ENCODE measurements at regions not wholly inside any gene's neighbourhood (a gene's known extent, or its start where the extent isn't known, plus 50 kb on each side); places are given as distances from the start of the nearest gene placed in this dataset.

DNA sequence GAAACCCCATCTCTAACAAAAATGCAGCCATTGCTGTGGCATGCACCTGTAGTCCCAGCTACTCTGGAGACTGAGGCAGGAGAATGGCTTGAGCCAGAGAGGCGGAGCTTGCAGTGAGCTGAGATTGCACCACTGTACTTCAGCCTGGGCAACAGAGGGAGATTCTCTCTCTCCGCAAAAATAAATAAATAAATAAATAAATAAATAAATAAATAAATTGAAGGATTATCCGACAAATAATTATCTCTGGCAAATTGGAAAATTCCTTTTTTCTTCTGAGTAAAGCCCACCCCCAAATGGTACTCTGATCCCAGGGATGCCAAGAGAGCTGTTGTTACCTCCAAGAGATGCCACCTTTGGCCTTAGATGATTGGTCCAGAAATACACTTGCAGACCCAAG, 137.9 kb downstream of the SUDS3 start:
- Histone ChIP-seq H3K27ac (ENCODE audit: low read length) (no peak overlapping the region), H3K27me3 (replicated peaks in 1 of 2; ENCODE audit: control insufficient read depth in 2 of 2, extremely low read depth in 1 of 2, insufficient read depth in 2 of 2, low read length in 1 of 2) (no peaks in the 10 kb centered on the region), H3K9me3 (no peaks in the 10 kb centered on the region), H3K36me3 (ENCODE audit: control insufficient read depth in 2 of 2, extremely low read depth in 1 of 2, insufficient read depth in 1 of 2, low read length in 1 of 2) (no peaks in the 10 kb centered on the region), H3K4me1 (ENCODE audit: control insufficient read depth in 1 of 2, extremely low read depth in 1 of 2, insufficient read depth in 2 of 2, low read length in 2 of 2) (no peaks in the 10 kb centered on the region), H3K4me3 (ENCODE audit: control insufficient read depth in 1 of 2, extremely low read depth in 1 of 2, low read length in 1 of 2) (no peak overlapping the region)
- ATAC-seq (replicated peaks in 1 of 4) (no peak), DNase-seq (no peak)
- Mint-ChIP-seq H3K27ac (no peak overlapping the region), H3K27me3 (peaks cover 5 to 7% of the 10 kb centered on the region in 2 donors), H3K4me3 (no peak overlapping the region), H3K36me3 (no peaks in the 10 kb centered on the region), H3K4me1 (no peaks in the 10 kb centered on the region), H3K9me3 (peaks cover 0 to 22% (median 6%) of the 10 kb centered on the region in 3 donors)
- CTCF ChIA-PET: no interaction called here
- no CpG with 5 or more reads among the region's 3 CpGs for WGBS (ENCODE audit: insufficient coverage)
- POLR2A ChIA-PET: no interaction called here

DNA sequence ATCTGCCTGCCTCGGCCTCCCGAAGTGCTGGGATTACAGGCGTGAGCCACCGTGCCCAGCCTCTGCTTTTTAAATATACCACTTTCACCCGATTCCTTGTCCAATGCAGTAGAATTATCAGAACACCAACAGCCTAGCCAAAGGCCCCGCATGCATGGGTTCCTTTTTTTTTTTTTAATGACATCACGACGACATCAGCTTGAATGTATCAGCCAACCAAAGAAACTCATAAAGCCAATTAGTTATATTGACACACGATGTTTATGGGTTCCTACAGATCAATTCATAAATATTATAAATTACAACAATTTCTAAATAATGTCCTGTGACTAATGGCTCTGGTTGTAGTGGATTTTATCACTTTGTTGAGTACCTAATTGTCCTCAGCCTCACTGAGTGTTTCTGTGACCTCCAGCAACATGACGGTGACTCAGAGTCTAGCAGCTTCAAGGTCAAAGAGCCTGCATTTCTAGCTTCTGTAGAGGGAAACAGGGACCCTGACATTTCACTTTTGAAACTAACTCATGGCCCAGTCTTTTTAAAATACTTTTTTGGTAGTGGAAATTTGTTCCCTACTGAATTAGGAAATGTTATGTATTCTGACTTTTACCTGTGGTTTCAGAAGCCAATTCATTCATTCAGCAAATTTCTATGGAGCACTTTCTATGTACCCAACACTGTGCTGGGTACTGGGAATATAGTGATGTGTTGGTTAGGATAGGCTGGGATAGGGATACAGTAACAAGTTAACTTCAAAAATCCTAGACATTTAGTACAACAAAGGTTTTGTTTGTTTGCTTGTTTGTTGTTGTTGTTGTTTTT, 144.1 kb downstream of the SUDS3 start:
- no peaks in the 10 kb centered on the region for H3K4me1 ChIP-seq (ENCODE audit: control insufficient read depth in 1 of 2, extremely low read depth in 1 of 2, insufficient read depth in 2 of 2, low read length in 2 of 2)
- POLR2A ChIA-PET: no interaction called here
- no peaks in the 10 kb centered on the region for H3K36me3 Mint-ChIP-seq
- H3K4me1 Mint-ChIP-seq: no peaks in the 10 kb centered on the region
- H3K9me3 Mint-ChIP-seq: peaks cover 0 to 9% (median 6%) of the 10 kb centered on the region in 3 donors
- no peak overlapping the region for H3K27ac Mint-ChIP-seq
- H3K27me3 Mint-ChIP-seq: peaks cover 0 to 3% of the 10 kb centered on the region in 2 donors
- CTCF ChIA-PET: no interaction called here
- 91% methylated on average over 6 of the region's 10 CpGs for WGBS (ENCODE audit: insufficient coverage)
- no peak overlapping the region for H3K27ac ChIP-seq (ENCODE audit: low read length)
- no peaks in the 10 kb centered on the region for H3K36me3 ChIP-seq (ENCODE audit: control insufficient read depth in 2 of 2, extremely low read depth in 1 of 2, insufficient read depth in 1 of 2, low read length in 1 of 2)
- H3K9me3 ChIP-seq: no peaks in the 10 kb centered on the region
- no peak for ATAC-seq (replicated peaks in 1 of 4)
- H3K4me3 ChIP-seq (ENCODE audit: control insufficient read depth in 1 of 2, extremely low read depth in 1 of 2, low read length in 1 of 2): no peak overlapping the region
- H3K27me3 ChIP-seq (replicated peaks in 1 of 2; ENCODE audit: control insufficient read depth in 2 of 2, extremely low read depth in 1 of 2, insufficient read depth in 2 of 2, low read length in 1 of 2): no peaks in the 10 kb centered on the region
- no peak overlapping the region for H3K4me3 Mint-ChIP-seq
- no peak for DNase-seq

DNA sequence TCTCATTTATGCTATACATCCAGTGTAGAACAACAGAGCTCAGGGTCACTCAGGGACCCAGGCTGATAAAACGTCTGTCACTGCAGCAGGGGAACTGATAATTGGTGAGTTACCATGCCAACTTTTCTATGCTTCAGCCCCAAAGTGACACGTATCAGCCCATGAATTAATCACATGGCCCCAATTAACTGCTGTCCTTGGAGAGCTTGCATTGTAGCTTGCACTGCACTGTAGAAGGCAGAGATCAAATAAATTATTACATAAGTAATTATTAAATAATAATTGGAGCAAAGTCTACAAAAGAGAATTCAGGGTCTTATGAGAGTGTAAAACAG, 144.6 kb downstream of the SUDS3 start:
- Histone ChIP-seq H3K27ac (ENCODE audit: low read length) (no peak overlapping the region), H3K4me1 (ENCODE audit: control insufficient read depth in 1 of 2, extremely low read depth in 1 of 2, insufficient read depth in 2 of 2, low read length in 2 of 2) (no peaks in the 10 kb centered on the region), H3K36me3 (ENCODE audit: control insufficient read depth in 2 of 2, extremely low read depth in 1 of 2, insufficient read depth in 1 of 2, low read length in 1 of 2) (no peaks in the 10 kb centered on the region), H3K4me3 (ENCODE audit: control insufficient read depth in 1 of 2, extremely low read depth in 1 of 2, low read length in 1 of 2) (no peak overlapping the region), H3K27me3 (replicated peaks in 1 of 2; ENCODE audit: control insufficient read depth in 2 of 2, extremely low read depth in 1 of 2, insufficient read depth in 2 of 2, low read length in 1 of 2) (peaks cover 0 to 2% of the 10 kb centered on the region in 2 experiments), H3K9me3 (no peaks in the 10 kb centered on the region)
- POLR2A ChIA-PET: no interaction called here
- CTCF ChIA-PET: no interaction called here
- no peaks in the 10 kb centered on the region for H3K4me1 Mint-ChIP-seq
- WGBS (ENCODE audit: insufficient coverage): no CpG with 5 or more reads among the region's 2 CpGs
- peaks cover 0 to 3% of the 10 kb centered on the region in 2 donors for H3K27me3 Mint-ChIP-seq
- peaks cover 0 to 9% (median 6%) of the 10 kb centered on the region in 3 donors for H3K9me3 Mint-ChIP-seq
- no peak for DNase-seq
- no peak overlapping the region for H3K4me3 Mint-ChIP-seq
- no peak for ATAC-seq (replicated peaks in 1 of 4)
- H3K36me3 Mint-ChIP-seq: no peaks in the 10 kb centered on the region
- no peak overlapping the region for H3K27ac Mint-ChIP-seq

DNA sequence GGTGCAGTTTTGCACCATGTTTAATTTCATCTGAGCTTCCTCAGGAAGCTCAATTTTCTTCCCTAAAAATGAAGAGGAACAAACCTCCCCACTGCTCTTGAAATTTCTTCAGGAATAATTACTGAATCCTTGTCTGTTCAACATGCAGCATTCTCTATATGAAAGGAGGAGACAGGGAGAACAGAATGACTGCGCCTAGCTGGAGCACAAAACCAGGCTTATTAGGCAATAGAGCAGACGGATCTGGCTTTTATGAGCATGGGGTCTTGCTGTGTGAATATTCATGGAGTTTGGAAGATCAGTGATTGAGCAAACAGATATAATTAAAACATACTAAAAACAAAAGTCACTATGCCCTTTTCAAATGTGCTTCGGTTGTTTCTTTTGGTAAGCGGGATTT, 148.1 kb downstream of the SUDS3 start:
- CTCF ChIA-PET: no interaction called here

DNA sequence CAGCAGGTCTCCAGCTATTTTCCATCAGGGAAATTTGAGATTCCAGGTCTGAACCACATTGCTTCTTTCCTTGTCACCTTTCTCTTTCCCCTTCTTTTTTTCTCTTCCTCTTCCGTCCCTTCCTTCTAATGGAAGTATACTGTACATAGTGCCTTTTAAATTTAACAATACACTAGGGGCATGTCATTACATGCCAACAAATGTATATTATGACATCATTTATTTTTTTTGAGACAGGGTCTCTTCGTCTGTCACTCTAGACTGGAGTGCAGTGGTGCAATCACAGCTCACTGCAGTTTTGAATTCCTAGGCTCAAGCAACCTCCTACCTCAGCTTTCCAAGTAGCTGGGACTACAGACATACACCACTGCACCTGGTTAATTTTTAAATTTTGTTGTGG, 148.9 kb downstream of the SUDS3 start:
- no CpG with 5 or more reads among the region's 2 CpGs for WGBS (ENCODE audit: insufficient coverage)
- Histone ChIP-seq H3K4me3 (ENCODE audit: control insufficient read depth in 1 of 2, extremely low read depth in 1 of 2, low read length in 1 of 2) (no peak overlapping the region), H3K27ac (ENCODE audit: low read length) (no peak overlapping the region), H3K4me1 (ENCODE audit: control insufficient read depth in 1 of 2, extremely low read depth in 1 of 2, insufficient read depth in 2 of 2, low read length in 2 of 2) (no peaks in the 10 kb centered on the region), H3K9me3 (no peaks in the 10 kb centered on the region), H3K27me3 (replicated peaks in 1 of 2; ENCODE audit: control insufficient read depth in 2 of 2, extremely low read depth in 1 of 2, insufficient read depth in 2 of 2, low read length in 1 of 2) (peaks cover 0 to 10% of the 10 kb centered on the region in 2 experiments), H3K36me3 (ENCODE audit: control insufficient read depth in 2 of 2, extremely low read depth in 1 of 2, insufficient read depth in 1 of 2, low read length in 1 of 2) (no peaks in the 10 kb centered on the region)
- H3K27me3 Mint-ChIP-seq: peaks cover 4 to 7% of the 10 kb centered on the region in 2 donors
- ChIA-PET CTCF (no interaction called here), POLR2A (no interaction called here)
- H3K9me3 Mint-ChIP-seq: peaks cover 0 to 8% (median 5%) of the 10 kb centered on the region in 3 donors
- H3K27ac Mint-ChIP-seq: no peak overlapping the region
- H3K36me3 Mint-ChIP-seq: no peaks in the 10 kb centered on the region
- H3K4me1 Mint-ChIP-seq: no peaks in the 10 kb centered on the region
- no peak for DNase-seq
- no peak for ATAC-seq (replicated peaks in 1 of 4)
- H3K4me3 Mint-ChIP-seq: no peak overlapping the region

More for the DNA sequence above, 148.1 kb downstream of the SUDS3 start:
- Mint-ChIP-seq H3K4me3 (no peak overlapping the region), H3K4me1 (no peaks in the 10 kb centered on the region), H3K27me3 (peaks cover 0 to 4% of the 10 kb centered on the region in 2 donors), H3K9me3 (peaks cover 0 to 4% (median 0%) of the 10 kb centered on the region in 3 donors), H3K36me3 (no peaks in the 10 kb centered on the region), H3K27ac (no peak overlapping the region)
- H3K27me3 ChIP-seq (replicated peaks in 1 of 2; ENCODE audit: control insufficient read depth in 2 of 2, extremely low read depth in 1 of 2, insufficient read depth in 2 of 2, low read length in 1 of 2): peaks cover 0 to 10% of the 10 kb centered on the region in 2 experiments
- no peaks in the 10 kb centered on the region for H3K9me3 ChIP-seq
- H3K36me3 ChIP-seq (ENCODE audit: control insufficient read depth in 2 of 2, extremely low read depth in 1 of 2, insufficient read depth in 1 of 2, low read length in 1 of 2): no peaks in the 10 kb centered on the region
- ATAC-seq (replicated peaks in 1 of 4): no peak
- no peaks in the 10 kb centered on the region for H3K4me1 ChIP-seq (ENCODE audit: control insufficient read depth in 1 of 2, extremely low read depth in 1 of 2, insufficient read depth in 2 of 2, low read length in 2 of 2)
- no CpG with 5 or more reads among the region's 4 CpGs for WGBS (ENCODE audit: insufficient coverage)
- no peak overlapping the region for H3K4me3 ChIP-seq (ENCODE audit: control insufficient read depth in 1 of 2, extremely low read depth in 1 of 2, low read length in 1 of 2)
- POLR2A ChIA-PET: no interaction called here
- H3K27ac ChIP-seq (ENCODE audit: low read length): no peak overlapping the region
- DNase-seq: no peak

DNA sequence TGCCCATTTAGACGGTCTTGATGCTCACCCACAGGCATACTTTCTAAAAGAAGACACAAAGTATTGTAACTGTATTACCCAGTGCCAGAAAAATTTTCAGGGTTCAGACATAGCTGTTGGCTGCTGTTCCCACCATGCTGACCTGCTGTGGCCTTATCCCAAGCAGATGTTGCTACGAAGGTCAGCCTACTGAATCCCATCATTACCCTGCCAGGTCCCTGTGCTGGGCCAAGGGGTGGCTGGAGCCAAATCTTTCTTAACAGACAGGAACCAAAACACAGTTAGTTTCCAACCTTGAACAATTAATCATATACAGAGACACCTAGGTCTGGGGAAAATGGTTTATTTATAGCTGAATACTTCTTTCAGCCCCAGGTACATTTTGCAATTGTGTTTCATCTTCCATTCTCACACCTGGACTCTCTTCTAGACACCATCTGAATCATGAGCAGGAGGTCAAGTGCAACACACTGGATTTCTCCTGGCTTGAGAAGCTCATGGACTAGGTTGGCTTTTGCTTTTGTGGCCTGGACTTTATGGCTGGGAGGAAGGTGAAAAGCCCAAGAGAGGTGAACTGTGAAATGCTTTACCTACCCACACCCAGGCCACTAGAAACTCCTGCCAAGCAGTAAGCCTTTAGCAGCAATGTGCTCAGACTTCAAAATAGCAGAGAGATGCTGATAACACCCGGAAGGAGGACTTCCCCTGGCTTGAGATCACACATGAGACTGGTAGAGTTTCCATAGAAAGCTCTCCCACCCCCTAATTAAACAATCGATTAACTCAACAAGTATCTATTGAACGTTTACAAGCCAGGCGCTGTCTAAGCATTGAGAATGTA, 150.1 kb downstream of the SUDS3 start:
- no peak for DNase-seq
- whole genome bisulfite sequencing (ENCODE audit: insufficient coverage): 80% methylated on average over 5 of the region's 6 CpGs
- H3K4me1 Mint-ChIP-seq: no peaks in the 10 kb centered on the region
- H3K4me3 Mint-ChIP-seq: no peak overlapping the region
- Histone ChIP-seq H3K9me3 (no peaks in the 10 kb centered on the region), H3K4me3 (ENCODE audit: control insufficient read depth in 1 of 2, extremely low read depth in 1 of 2, low read length in 1 of 2) (no peak overlapping the region), H3K36me3 (ENCODE audit: control insufficient read depth in 2 of 2, extremely low read depth in 1 of 2, insufficient read depth in 1 of 2, low read length in 1 of 2) (no peaks in the 10 kb centered on the region), H3K4me1 (ENCODE audit: control insufficient read depth in 1 of 2, extremely low read depth in 1 of 2, insufficient read depth in 2 of 2, low read length in 2 of 2) (no peaks in the 10 kb centered on the region), H3K27ac (ENCODE audit: low read length) (no peak overlapping the region), H3K27me3 (replicated peaks in 1 of 2; ENCODE audit: control insufficient read depth in 2 of 2, extremely low read depth in 1 of 2, insufficient read depth in 2 of 2, low read length in 1 of 2) (peaks cover 0 to 10% of the 10 kb centered on the region in 2 experiments)
- CTCF ChIA-PET: no interaction called here
- H3K27ac Mint-ChIP-seq: no peak overlapping the region
- no peak for ATAC-seq (replicated peaks in 1 of 4)
- H3K36me3 Mint-ChIP-seq: no peaks in the 10 kb centered on the region
- POLR2A ChIA-PET: no interaction called here
- H3K27me3 Mint-ChIP-seq: peaks cover 4 to 7% of the 10 kb centered on the region in 2 donors
- peaks cover 0 to 8% (median 5%) of the 10 kb centered on the region in 3 donors for H3K9me3 Mint-ChIP-seq

Data from T-cell (primary cell).